A549 (cell line): ENCODE measurements at regions not wholly inside any gene's neighbourhood (a gene's known extent, or its start where the extent isn't known, plus 50 kb on each side); places are given as distances from the start of the nearest gene placed in this dataset.
A peak's percentile ranks its signal among the peaks of the same experiment; 100 is the strongest.

Experiments
- ATAC-seq, 2 experiments: fragments of 200-7000 bp in 1 of 2; fragments of >200 bp in 1 of 2; cut with Nextera tagmentation in 1 of 2; cut with Tn5 transposase in 1 of 2; 3 replicates each; pipeline versions ENCODE4 v1.8.0 to v1.9.1; 2018 to 2020; ENCODE audit warnings: mild to moderate bottlenecking in 1 of 2, moderate library complexity in 1 of 2
- CTCF ChIA-PET: fragments of 300-600 bp; sonication (Branson Sonifier 250); formaldehyde crosslinking; extraction: SDS; loops from one replicate; lab custom pipeline; 2021; ENCODE audit warnings: antibody characterized with exemption, inconsistent platforms; lab: Yijun Ruan, JAX
- POLR2A ChIA-PET: fragments of 350-600 bp; formaldehyde crosslinking; extraction: SDS; loops from one replicate; lab custom pipeline; 2021; ENCODE audit warnings: antibody characterized with exemption, inconsistent platforms; lab: Yijun Ruan, JAX
- DNase-seq, 2 experiments: peaks; one replicate each; pipeline versions ENCODE4 v3.0.0 to v3.0.0-alpha.2; 2011 to 2016; ENCODE audit warnings: low read depth in 1 of 2, low spot score in 1 of 2
- FAIRE-seq: peaks from 2 replicates; lab custom pipeline; 2011; peaks lifted over from hg19 to GRCh38; lab: Jason Lieb, UNC
- H3K27ac ChIP-seq, 2 experiments: fragments of >200 bp; sonication (Bioruptor Twin); formaldehyde crosslinking; 3 replicates each; pipeline ENCODE4 v1.5.1; 2016 to 2017
- H3K4me1 ChIP-seq: fragments of >200 bp; sonication (Bioruptor Twin); formaldehyde crosslinking; 3 replicates; pipeline ENCODE4 v1.6.1; 2016
- H3K4me2 ChIP-seq: fragments of >200 bp; sonication (Bioruptor Twin); formaldehyde crosslinking; 3 replicates; pipeline ENCODE4 v1.6.1; 2016
- H3K4me3 ChIP-seq: fragments of >200 bp; sonication (Bioruptor Twin); formaldehyde crosslinking; 3 replicates; pipeline ENCODE4 v1.5.1; 2016
- H3K9me3 ChIP-seq: fragments of >200 bp; sonication (Bioruptor Twin); formaldehyde crosslinking; 3 replicates; pipeline ENCODE4 v1.6.1; 2016
- CBX2 ChIP-seq: fragments of 200-600 bp; sonication (generic); IDR thresholded peaks from 2 replicates; pipeline ENCODE4 v1.6.1; 2016; ENCODE audit warnings: low read depth, mild to moderate bottlenecking, borderline replicate concordance
- CBX8 ChIP-seq: fragments of 200-600 bp; sonication (generic); IDR thresholded peaks from 2 replicates; pipeline ENCODE4 v1.6.1; 2016
- CHD4 ChIP-seq: fragments of 200-600 bp; sonication (generic); IDR thresholded peaks from 2 replicates; pipeline ENCODE4 v1.6.1; 2016; ENCODE audit warnings: antibody characterized with exemption, mild to moderate bottlenecking, borderline replicate concordance
- ELK1 ChIP-seq: fragments of 150-350 bp; IDR thresholded peaks from 2 replicates; pipeline ENCODE4 v1.6.1; 2014; ENCODE audit warnings: low read depth, mild to moderate bottlenecking, low read length
- EP300 ChIP-seq, 2 experiments: fragments of >200 bp; sonication (Bioruptor Twin); formaldehyde crosslinking; IDR thresholded peaks; 2 replicates in 1 of 2; 3 replicates in 1 of 2; pipeline ENCODE4 v1.6.1; 2016 to 2017
- FOSB ChIP-seq: fragments of 250-450 bp; sonication (Bioruptor Pico); IDR thresholded peaks from 2 replicates; pipeline ENCODE4 v1.5.0; 2020; ENCODE audit warnings: mild to moderate bottlenecking, moderate library complexity
- FOSL2 ChIP-seq, 2 experiments: fragments of 450-650 bp in 1 of 2; fragments of >200 bp in 1 of 2; sonication (Bioruptor Twin) in 1 of 2; formaldehyde crosslinking; IDR thresholded peaks; 2 replicates each; pipeline versions ENCODE4 v1.5.0 to v1.6.1; 2016 to 2020; ENCODE audit warnings: mild to moderate bottlenecking in 1 of 2, moderate library complexity in 1 of 2
- GATA3 ChIP-seq: IDR thresholded peaks from 2 replicates; pipeline ENCODE4 v1.6.1; 2012; ENCODE audit warnings: borderline replicate concordance
- HMGXB4 ChIP-seq: fragments of 250-450 bp; sonication (Bioruptor Pico); IDR thresholded peaks from 2 replicates; pipeline ENCODE4 v1.5.0; 2021; ENCODE audit warnings: mild to moderate bottlenecking, moderate library complexity, borderline replicate concordance
- HOXB5 ChIP-seq: fragments of 250-450 bp; sonication (Bioruptor Pico); IDR thresholded peaks from 2 replicates; pipeline ENCODE4 v1.5.0; 2020; ENCODE audit warnings: mild to moderate bottlenecking, moderate library complexity
- KDM1A ChIP-seq: fragments of 200-600 bp; sonication (generic); IDR thresholded peaks from 2 replicates; pipeline ENCODE4 v1.6.1; 2016; ENCODE audit warnings: low read depth, mild to moderate bottlenecking
- NR3C1 ChIP-seq: fragments of >200 bp; sonication (Bioruptor Twin); formaldehyde crosslinking; IDR thresholded peaks from 3 replicates; pipeline ENCODE4 v1.6.1; 2017
- PBX3 ChIP-seq: IDR thresholded peaks from 2 replicates; pipeline ENCODE4 v1.6.1; 2012
- PHF8 ChIP-seq: fragments of 200-600 bp; sonication (generic); IDR thresholded peaks from 2 replicates; pipeline ENCODE4 v1.6.1; 2016; ENCODE audit warnings: low read depth, mild to moderate bottlenecking, antibody characterized with exemption, moderate library complexity, borderline replicate concordance
- POLR2A ChIP-seq: IDR thresholded peaks from 2 replicates; pipeline ENCODE4 v1.6.1; 2012; ENCODE audit warnings: mild to moderate bottlenecking, low read length
- POLR2AphosphoS2 ChIP-seq: conservative IDR thresholded peaks from 2 replicates; pipeline ENCODE4 v1.6.1; 2012; ENCODE audit warnings: low read length, improper control_type of control experiment, inconsistent platforms
- REST ChIP-seq: fragments of 200-600 bp; sonication (generic); IDR thresholded peaks from 2 replicates; pipeline ENCODE4 v1.6.1; 2016; ENCODE audit warnings: antibody characterized with exemption, mild to moderate bottlenecking, moderate library complexity
- TFCP2L1 ChIP-seq: fragments of 250-450 bp; sonication (Bioruptor Pico); IDR thresholded peaks from 2 replicates; pipeline ENCODE4 v1.5.0; 2021; ENCODE audit warnings: mild to moderate bottlenecking
- ZSCAN20 ChIP-seq: fragments of 250-450 bp; sonication (Bioruptor Pico); IDR thresholded peaks from 2 replicates; pipeline ENCODE4 v1.8.0; 2022; ENCODE audit warnings: mild to moderate bottlenecking, moderate library complexity
- WGBS: methylation state at CpG from one replicate; pipeline ENCODE4 v1.1.6; 2017; ENCODE audit errors: missing lambda C conversion rate; 5-methylcytosine and 5-hydroxymethylcytosine counted together

GRCh38 chr6:12419631-12420272 is 129.6 kb downstream of the EDN1 start:
- Histone ChIP-seq H3K9me3 (peaks cover 18% of the 10 kb centered on the region), H3K4me3 (no peak overlapping the region), H3K27ac (peak overlapping the region; percentile 72 to 83), H3K4me2 (peak overlapping the region; percentile 64), H3K4me1 (peaks cover 62% of the 10 kb centered on the region)
- 17% methylated on average over 3 of the region's 3 CpGs for WGBS
- TF ChIP-seq PBX3 (no peak), CBX8 (no peak), FOSB (CRISPR knock-in tag) (no peak), CBX2 (no peak)
- peak in 1 of 2 experiments; percentile 48 for DNase-seq
- CTCF ChIA-PET: interaction anchor here (2.5 kb wide), 1 partner anchor 63 kb away, joined by 9 read pairs; no protein-coding TSS in a partner anchor
- no peak for ATAC-seq
- POLR2A ChIA-PET: no interaction called here
- FAIRE-seq: no peak

GRCh38 chr6:12420626-12421025 is 130.5 kb downstream of the EDN1 start:
- H3K4me3 ChIP-seq: no peak overlapping the region
- no peak for FAIRE-seq
- TF ChIP-seq GATA3: no peak
- no peak for TF ChIP-seq FOSL2 (IDR thresholded peaks at IDR 0.05)
- no peak for TF ChIP-seq FOSL2 (CRISPR knock-in tag; IDR thresholded peaks at IDR 0.05)
- no peak for TF ChIP-seq CBX2
- TF ChIP-seq CHD4: no peak
- TF ChIP-seq, all 56 proteins: peak for 0
- 29% methylated on average over 5 of the region's 5 CpGs for WGBS
- CTCF ChIA-PET: interaction anchor here (1.2 to 2.5 kb wide), 2 partner anchors 62 to 109 kb away, joined by 5 to 9 read pairs; no protein-coding TSS in a partner anchor
- Histone ChIP-seq H3K4me2 (peak overlapping the region; percentile 64), H3K27ac (peak overlapping the region; percentile 72 to 85), H3K9me3 (peaks cover 18% of the 10 kb centered on the region), H3K4me1 (peaks cover 54% of the 10 kb centered on the region)
- POLR2A ChIA-PET: interaction anchor here (1.0 kb wide), 1 partner anchor 72 kb away, joined by 3 read pairs; no protein-coding TSS in a partner anchor
- peak; percentile 31 to 46; a peak in 2 of 6 replicates for ATAC-seq
- peak in 1 of 2 experiments; percentile 33 for DNase-seq

- no peak overlapping the region for H3K4me2 ChIP-seq
- ChIA-PET CTCF (interaction anchor here (1.1 to 1.2 kb wide), 2 partner anchors 110 to 134 kb away, joined by 3 to 5 read pairs; no protein-coding TSS in a partner anchor), POLR2A (no interaction called here)
- FAIRE-seq (no peak), ATAC-seq (no peak)
- 100% methylated on average over 1 of the region's 1 CpG for WGBS
- H3K9me3 ChIP-seq: peaks cover 18% of the 10 kb centered on the region
- H3K4me1 ChIP-seq: peaks cover 44% of the 10 kb centered on the region
- H3K4me3 ChIP-seq: no peak overlapping the region
- no peak for TF ChIP-seq CBX2
- no peak for TF ChIP-seq EP300 (IDR thresholded peaks at IDR 0.05)
- no peak for TF ChIP-seq POLR2A
- no peak for TF ChIP-seq PHF8
- TF ChIP-seq HOXB5: no peak
- TF ChIP-seq ZSCAN20: no peak
- TF ChIP-seq, all 56 proteins: peak for 0
- H3K27ac ChIP-seq: peak overlapping the region; percentile 72 to 85; a peak in 5 of 6 replicates
- no peak for DNase-seq
Measured at GRCh38 chr6:12421596-12421995, 131.4 kb downstream of the EDN1 start.

- Histone ChIP-seq H3K9me3 (peaks cover 13% of the 10 kb centered on the region), H3K27ac (peak overlapping the region in 1 of 2 experiments; percentile 39; a peak in 4 of 6 replicates), H3K4me2 (no peak overlapping the region), H3K4me1 (peaks cover 37% of the 10 kb centered on the region), H3K4me3 (no peak overlapping the region)
- DNase-seq (no peak), ATAC-seq (no peak), FAIRE-seq (no peak)
- ChIA-PET CTCF (interaction anchor here (0.6 to 0.9 kb wide), 2 partner anchors 55 to 112 kb away, joined by 3 read pairs; no protein-coding TSS in a partner anchor), POLR2A (no interaction called here)
- 93% methylated on average over 8 of the region's 8 CpGs for WGBS
- TF ChIP-seq PBX3 (no peak), REST (no peak), KDM1A (no peak), POLR2AphosphoS2 (no peak), NR3C1 (no peak), ELK1 (no peak), TFCP2L1 (CRISPR knock-in tag) (no peak), HMGXB4 (CRISPR knock-in tag) (no peak)
Measured at GRCh38 chr6:12422848-12423247, 132.7 kb downstream of the EDN1 start.
